Adrenal gland (tissue), 5 donors: ENCODE measurements at regions not wholly inside any gene's neighbourhood (a gene's known extent, or its start where the extent isn't known, plus 50 kb on each side); places are given as distances from the start of the nearest gene placed in this dataset.

ENCODE experiments used
- POLR2A ChIP-seq, 2 donors: fragments of 450-650 bp; IDR thresholded peaks; one replicate each; pipeline ENCODE4 v1.6.1; 2017; ENCODE audit warnings: antibody characterized with exemption in 2 of 2, mild to moderate bottlenecking in 2 of 2, moderate library complexity in 1 of 2
- TF ChIP-seq, protein P1 (sequence below), 6 experiments: fragments of 450-650 bp in 4 of 6; fragments of 200-600 bp in 2 of 6; sonication (generic) in 1 of 6; IDR thresholded peaks; 1 replicate in 5 of 6; 2 replicates in 1 of 6; pipeline versions ENCODE4 v1.5.1 to v1.8.0; 2016 to 2021; ENCODE audit warnings: antibody characterized with exemption in 6 of 6, mild to moderate bottlenecking in 2 of 6, moderate library complexity in 1 of 6
- donor health status: DM: no; HTN: no; CAD: no.

DNA sequence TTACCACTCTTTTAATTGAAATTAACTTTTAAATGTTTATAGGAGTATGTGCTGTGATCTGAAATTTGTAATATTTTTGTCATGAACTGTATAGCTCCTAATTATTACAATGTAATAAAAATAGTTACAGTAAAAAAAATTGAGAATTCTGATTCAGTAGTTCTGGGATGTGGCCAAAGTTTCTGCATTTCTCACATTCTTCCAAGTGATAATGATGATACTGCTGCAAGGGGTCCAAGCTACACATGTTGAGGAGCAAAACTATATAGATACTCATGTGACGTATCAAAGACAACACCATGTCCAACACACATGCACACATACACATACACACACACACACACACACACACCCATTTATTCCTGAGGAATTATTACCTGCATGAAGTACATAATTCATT lies 71.0 kb upstream of the FAM83B start:
- TF ChIP-seq, protein P1, sequence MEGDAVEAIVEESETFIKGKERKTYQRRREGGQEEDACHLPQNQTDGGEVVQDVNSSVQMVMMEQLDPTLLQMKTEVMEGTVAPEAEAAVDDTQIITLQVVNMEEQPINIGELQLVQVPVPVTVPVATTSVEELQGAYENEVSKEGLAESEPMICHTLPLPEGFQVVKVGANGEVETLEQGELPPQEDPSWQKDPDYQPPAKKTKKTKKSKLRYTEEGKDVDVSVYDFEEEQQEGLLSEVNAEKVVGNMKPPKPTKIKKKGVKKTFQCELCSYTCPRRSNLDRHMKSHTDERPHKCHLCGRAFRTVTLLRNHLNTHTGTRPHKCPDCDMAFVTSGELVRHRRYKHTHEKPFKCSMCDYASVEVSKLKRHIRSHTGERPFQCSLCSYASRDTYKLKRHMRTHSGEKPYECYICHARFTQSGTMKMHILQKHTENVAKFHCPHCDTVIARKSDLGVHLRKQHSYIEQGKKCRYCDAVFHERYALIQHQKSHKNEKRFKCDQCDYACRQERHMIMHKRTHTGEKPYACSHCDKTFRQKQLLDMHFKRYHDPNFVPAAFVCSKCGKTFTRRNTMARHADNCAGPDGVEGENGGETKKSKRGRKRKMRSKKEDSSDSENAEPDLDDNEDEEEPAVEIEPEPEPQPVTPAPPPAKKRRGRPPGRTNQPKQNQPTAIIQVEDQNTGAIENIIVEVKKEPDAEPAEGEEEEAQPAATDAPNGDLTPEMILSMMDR (IDR thresholded peaks at IDR 0.05): no peak
- TF ChIP-seq POLR2A (IDR thresholded peaks at IDR 0.05): no peak
